CMK (cell line): ENCODE measurements at regions not wholly inside any gene's neighbourhood (a gene's known extent, or its start where the extent isn't known, plus 50 kb on each side); places are given as distances from the start of the nearest gene placed in this dataset.
A peak's percentile ranks its signal among the peaks of the same experiment; 100 is the strongest.
"Not testable (repeated sequence)": the region's sequence is repeated elsewhere in the genome, so short reads cannot be mapped to it uniquely, and the experiment has no call there.

Experiments
- DNase-seq: peaks from one replicate; pipeline ENCODE4 v3.0.0-alpha.2; 2010; ENCODE audit warnings: low read depth

- DNase-seq = no peak
Measured at GRCh38 chr13:76829572-76830327, 56.5 kb downstream of the KCTD12 start.

GRCh38 chr13:76828316-76828741 lies 57.9 kb downstream of the KCTD12 start:
- DNase-seq = no peak

- DNase-seq = no peak
Measured at GRCh38 chr13:76826527-76826926, 59.7 kb downstream of the KCTD12 start.

GRCh38 chr13:76825430-76825829 lies 60.8 kb downstream of the KCTD12 start:
- DNase-seq = no peak

- DNase-seq = no peak
Measured at GRCh38 chr13:76823969-76824368, 62.2 kb downstream of the KCTD12 start.

DNA sequence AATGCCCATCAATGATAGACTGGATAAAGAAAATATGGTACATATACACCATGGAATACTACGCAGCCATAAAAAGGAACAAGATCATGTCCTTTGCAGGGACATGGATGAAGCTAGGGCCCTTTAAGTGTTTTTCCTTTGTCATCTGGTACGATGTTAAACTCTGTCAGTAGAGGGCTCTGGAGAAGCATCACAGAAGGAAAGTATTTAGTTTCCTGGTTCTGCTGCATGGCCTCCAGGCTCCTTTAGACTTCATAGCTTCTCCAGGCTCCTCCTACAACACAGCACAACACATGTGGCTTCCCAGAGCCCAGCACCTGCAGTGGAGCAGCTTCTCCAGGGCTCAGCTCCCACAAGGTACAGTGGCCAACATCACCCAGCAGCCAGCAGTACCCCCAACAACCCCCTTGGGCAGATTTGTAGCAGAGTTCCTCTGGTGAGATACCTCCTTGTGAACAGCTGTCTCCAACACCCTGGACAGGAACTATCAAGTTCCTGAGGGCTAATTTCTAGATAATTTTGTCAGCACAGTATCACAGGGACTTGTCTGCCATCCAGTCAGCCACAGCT lies 63.4 kb downstream of the KCTD12 start:
- DNase-seq = no peak

DNA sequence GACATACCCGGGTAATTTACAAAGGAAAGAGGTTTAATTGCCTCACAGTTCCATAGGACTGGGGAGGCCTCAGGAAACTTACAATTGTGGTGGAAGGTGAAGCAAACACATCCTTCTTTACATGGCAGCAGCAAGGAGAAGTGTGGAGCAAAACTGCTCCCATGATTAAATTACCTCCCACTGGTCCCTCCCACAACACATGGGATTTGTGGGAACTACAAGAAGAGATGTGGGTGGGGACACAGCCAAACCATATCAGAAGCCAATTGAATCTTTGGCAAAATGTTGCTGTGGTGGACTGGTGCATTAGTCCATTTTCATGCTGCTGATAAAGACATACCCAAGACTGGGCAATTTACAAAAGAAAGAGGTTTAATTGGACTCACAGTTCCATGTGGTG lies 65.0 kb downstream of the KCTD12 start:
- DNase-seq = not testable (repeated sequence)

GRCh38 chr13:76820759-76821158 lies 65.4 kb downstream of the KCTD12 start:
- no peak for DNase-seq

DNA sequence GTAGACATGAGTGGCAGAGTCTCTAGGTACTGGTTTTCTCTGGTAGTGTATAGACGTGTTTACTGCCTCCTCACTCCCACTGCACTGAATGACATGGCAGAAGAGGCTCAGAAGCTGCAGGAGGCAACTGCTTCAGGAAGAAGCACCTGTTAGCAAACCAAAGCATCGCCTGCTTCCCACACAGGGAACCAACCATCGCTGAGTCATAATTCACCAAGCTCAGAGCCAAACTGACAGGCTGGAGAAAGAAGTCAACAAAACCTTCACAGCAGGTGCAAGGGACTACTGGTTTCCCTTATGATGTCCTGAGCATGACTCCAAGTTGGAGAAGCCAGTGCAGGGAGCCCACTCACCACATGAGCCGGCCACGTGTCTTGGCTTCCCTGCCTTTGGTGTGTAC lies 69.8 kb downstream of the KCTD12 start:
- no peak for DNase-seq

DNA sequence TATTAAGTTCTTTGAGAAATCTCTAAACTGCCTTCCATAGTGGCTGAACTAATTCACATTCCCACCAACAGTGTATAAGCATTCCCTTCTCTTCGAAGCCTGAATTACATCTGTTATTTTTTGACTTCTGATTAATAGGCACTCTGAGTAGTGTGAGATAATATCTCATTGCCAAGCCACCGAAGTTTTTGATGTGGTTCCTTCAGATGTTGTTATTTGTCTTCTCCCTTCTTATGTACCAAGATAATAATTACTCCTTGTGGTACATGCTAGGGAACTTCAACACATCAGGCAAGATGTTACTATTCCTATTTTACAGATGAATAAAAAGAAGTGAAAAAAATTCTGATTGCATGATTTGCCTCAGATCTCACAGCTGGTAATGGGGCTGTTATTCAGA lies 70.9 kb downstream of the KCTD12 start:
- no peak for DNase-seq

DNA sequence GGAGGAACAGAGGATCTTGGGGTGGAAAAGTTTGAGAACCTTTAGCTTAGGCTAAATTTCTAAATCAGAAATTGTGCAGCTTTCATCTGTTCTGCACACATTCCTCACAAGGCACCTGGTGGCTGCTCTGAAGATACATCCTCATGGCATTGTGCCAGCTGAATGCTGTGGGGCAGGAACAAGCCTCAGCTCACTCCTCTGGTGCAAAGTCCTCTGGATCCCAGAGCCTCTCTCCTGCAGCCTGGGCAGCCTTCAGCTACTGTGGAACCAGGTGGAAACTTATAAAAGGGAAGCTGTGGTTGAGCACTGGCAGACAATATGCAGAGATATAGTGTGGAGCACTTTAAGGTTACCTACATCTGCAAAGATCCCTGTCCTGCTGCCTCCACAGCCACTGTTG lies 72.3 kb downstream of the KCTD12 start:
- DNase-seq = no peak

- no peak for DNase-seq
Measured at GRCh38 chr13:76813000-76813691, 73.1 kb downstream of the KCTD12 start.

- DNase-seq = no peak
Measured at GRCh38 chr13:76812206-76812897, 73.9 kb downstream of the KCTD12 start.

DNA sequence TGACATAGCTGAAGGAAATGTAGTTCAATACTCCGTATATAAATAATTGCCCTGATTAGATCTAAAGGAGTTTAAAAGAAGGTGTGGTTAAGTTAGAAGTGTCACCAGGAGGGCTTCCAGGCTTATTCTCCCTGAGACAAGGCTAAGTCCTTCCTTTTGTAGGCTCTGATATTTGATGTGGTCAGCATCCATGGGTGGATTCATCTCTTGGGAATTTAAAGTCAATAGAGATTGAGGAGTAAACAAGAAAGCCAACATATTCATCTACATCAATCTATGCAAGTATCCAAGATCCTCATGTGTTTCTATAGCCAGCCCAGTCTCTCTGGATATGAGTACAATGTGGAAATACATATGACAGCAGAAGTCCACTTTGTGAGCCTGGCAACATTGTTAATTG lies 76.8 kb downstream of the KCTD12 start:
- DNase-seq = no peak

GRCh38 chr13:76808927-76809326 lies 77.3 kb downstream of the KCTD12 start:
- no peak for DNase-seq

- DNase-seq = no peak
Measured at GRCh38 chr13:76804801-76805200, 81.4 kb downstream of the KCTD12 start.

DNA sequence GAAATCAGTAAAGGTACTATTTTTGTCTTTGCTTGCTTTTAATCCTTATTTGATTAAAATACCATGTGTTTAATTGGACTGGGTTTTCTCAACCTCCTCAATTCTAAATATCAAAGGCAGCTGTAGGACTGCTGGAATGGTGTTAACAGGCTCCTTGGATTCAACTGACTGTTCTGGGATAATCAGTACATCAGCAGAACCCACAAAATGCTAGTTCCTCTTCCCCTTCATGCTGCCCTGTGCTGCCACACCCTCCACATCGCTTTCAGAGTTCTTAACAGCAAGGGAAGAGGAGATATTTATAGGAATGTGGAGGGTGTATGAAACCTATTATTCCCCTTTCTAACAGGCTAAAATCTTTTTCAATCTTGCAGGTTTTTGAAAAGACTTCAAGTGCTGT lies 82.4 kb downstream of the KCTD12 start:
- DNase-seq = peak; percentile 22

- DNase-seq = no peak
Measured at GRCh38 chr13:76800943-76801342, 85.3 kb downstream of the KCTD12 start.

- no peak for DNase-seq
Measured at GRCh38 chr13:76799696-76800095, 86.5 kb downstream of the KCTD12 start.

GRCh38 chr13:76798037-76798436 lies 88.2 kb downstream of the KCTD12 start:
- no peak for DNase-seq

DNA sequence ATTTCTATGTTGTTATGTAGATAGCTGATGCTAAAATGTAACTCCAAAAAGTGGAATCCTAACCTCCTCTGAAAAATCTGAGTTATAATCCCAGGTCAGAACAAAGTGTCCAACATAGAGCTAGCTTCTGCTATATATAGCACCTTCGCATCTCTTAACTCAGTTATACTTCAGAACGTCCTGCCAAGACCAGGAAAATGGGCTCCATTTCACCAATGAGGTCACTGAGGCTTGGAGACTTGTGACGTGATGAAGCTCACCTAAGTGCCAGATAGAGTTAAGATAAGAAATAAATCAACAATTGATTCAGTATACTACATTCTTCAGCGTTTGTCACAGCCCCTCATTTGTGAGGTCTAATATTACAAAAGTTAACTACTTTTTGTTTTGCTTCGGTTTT lies 88.8 kb downstream of the KCTD12 start:
- DNase-seq = no peak

- DNase-seq = no peak
Measured at GRCh38 chr13:76796851-76797250, 89.4 kb downstream of the KCTD12 start.
